ENCODE measurements at regions not wholly inside any gene's neighbourhood (a gene's known extent, or its start where the extent isn't known, plus 50 kb on each side); places are given as distances from the start of the nearest gene placed in this dataset.

DNA sequence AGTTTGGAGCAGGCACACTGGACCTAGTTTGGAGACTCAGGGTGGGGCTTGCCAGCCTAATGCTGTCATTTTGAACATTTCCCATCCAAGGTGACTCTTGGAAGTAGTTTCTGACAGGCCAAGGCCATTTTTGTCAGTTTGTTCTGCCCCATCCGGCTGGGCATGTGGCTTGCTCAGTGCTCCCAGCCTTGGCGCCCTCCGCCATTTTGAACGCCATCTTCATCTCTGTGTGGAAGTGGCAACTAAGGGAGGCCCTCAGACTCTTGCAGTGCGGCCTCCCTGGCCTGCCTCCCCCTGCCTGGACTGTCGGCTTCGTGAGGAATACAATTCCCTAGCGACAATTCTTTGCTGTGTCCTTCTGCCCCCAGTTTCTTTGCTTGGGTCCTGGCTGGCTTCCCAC is 150.6 kb upstream of the RGMA start:
- no peak for DNase-seq
- H3K36me3 Mint-ChIP-seq (ENCODE audit: low read depth), result no peaks in the 10 kb centered on the region
- H3K4me3 Mint-ChIP-seq, result no peak overlapping the region
- H3K27ac Mint-ChIP-seq, result no peak overlapping the region
- Histone ChIP-seq H3K4me1 (ENCODE audit: control insufficient read depth, insufficient read depth, low read length) (peaks cover 3% of the 10 kb centered on the region), H3K27me3 (ENCODE audit: control insufficient read depth, insufficient read depth, low read length, poor library complexity, severe bottlenecking) (no peaks in the 10 kb centered on the region), H3K9me3 (ENCODE audit: control insufficient read depth, low read length) (peaks cover 9% of the 10 kb centered on the region), H3K27ac (ENCODE audit: low read depth, low read length) (no peak overlapping the region), H3K36me3 (ENCODE audit: control insufficient read depth, insufficient read depth, low read length) (no peaks in the 10 kb centered on the region), H3K9ac (ENCODE audit: extremely low read depth, low read length, poor library complexity, severe bottlenecking) (no peak overlapping the region), H3K4me3 (ENCODE audit: low read length) (no peak overlapping the region)
- peaks cover 41% of the 10 kb centered on the region for H3K4me1 Mint-ChIP-seq
- H3K9me3 Mint-ChIP-seq, result peaks cover 18% of the 10 kb centered on the region
- H3K27me3 Mint-ChIP-seq (ENCODE audit: insufficient read depth), result peaks cover 14% of the 10 kb centered on the region
- TF ChIP-seq CTCF (conservative IDR thresholded peaks at IDR 0.05), result no peak
- WGBS, 2 experiments (ENCODE audit: insufficient coverage in 1 of 2, insufficient read length in 1 of 2), result 93% methylated on average over 8 of the region's 8 CpGs; no CpG with 5 or more reads in 1 of the 2 experiments

- WGBS, 2 experiments (ENCODE audit: insufficient coverage in 1 of 2, insufficient read length in 1 of 2), result 77 to 91% methylated on average over 6 to 8 of the region's 8 CpGs
- Mint-ChIP-seq H3K27me3 (ENCODE audit: insufficient read depth) (peaks cover 14% of the 10 kb centered on the region), H3K4me3 (no peak overlapping the region), H3K4me1 (peaks cover 43% of the 10 kb centered on the region), H3K9me3 (peaks cover 22% of the 10 kb centered on the region), H3K27ac (peak overlapping the region; percentile 75), H3K36me3 (ENCODE audit: low read depth) (peaks cover 4% of the 10 kb centered on the region)
- no peak overlapping the region for H3K9ac ChIP-seq (ENCODE audit: extremely low read depth, low read length, poor library complexity, severe bottlenecking)
- DNase-seq, result no peak
- TF ChIP-seq CTCF (conservative IDR thresholded peaks at IDR 0.05), result no peak
- H3K27me3 ChIP-seq (ENCODE audit: control insufficient read depth, insufficient read depth, low read length, poor library complexity, severe bottlenecking), result no peaks in the 10 kb centered on the region
- peaks cover 3% of the 10 kb centered on the region for H3K4me1 ChIP-seq (ENCODE audit: control insufficient read depth, insufficient read depth, low read length)
- peak overlapping the region; percentile 11 for H3K4me3 ChIP-seq (ENCODE audit: low read length)
- no peak overlapping the region for H3K27ac ChIP-seq (ENCODE audit: low read depth, low read length)
- H3K9me3 ChIP-seq (ENCODE audit: control insufficient read depth, low read length), result peaks cover 9% of the 10 kb centered on the region
- H3K36me3 ChIP-seq (ENCODE audit: control insufficient read depth, insufficient read depth, low read length), result no peaks in the 10 kb centered on the region
Observed at GRCh38 chr15:93238641-93239040, 149.6 kb upstream of the RGMA start.

GRCh38 chr15:93235926-93236780 is 147.1 kb upstream of the RGMA start:
- peaks cover 22% of the 10 kb centered on the region for H3K9me3 Mint-ChIP-seq
- no peak for DNase-seq
- no peak overlapping the region for H3K27ac ChIP-seq (ENCODE audit: low read depth, low read length)
- H3K36me3 ChIP-seq (ENCODE audit: control insufficient read depth, insufficient read depth, low read length), result peaks cover 21% of the 10 kb centered on the region
- H3K27ac Mint-ChIP-seq, result peak overlapping the region; percentile 89
- H3K27me3 Mint-ChIP-seq (ENCODE audit: insufficient read depth), result peaks cover 15% of the 10 kb centered on the region
- H3K9ac ChIP-seq (ENCODE audit: extremely low read depth, low read length, poor library complexity, severe bottlenecking), result peak overlapping the region; percentile 31
- no peak for TF ChIP-seq CTCF (conservative IDR thresholded peaks at IDR 0.05)
- H3K4me3 ChIP-seq (ENCODE audit: low read length), result peak overlapping the region; percentile 29
- H3K9me3 ChIP-seq (ENCODE audit: control insufficient read depth, low read length), result peaks cover 13% of the 10 kb centered on the region
- peaks cover 54% of the 10 kb centered on the region for H3K4me1 Mint-ChIP-seq
- no peaks in the 10 kb centered on the region for H3K27me3 ChIP-seq (ENCODE audit: control insufficient read depth, insufficient read depth, low read length, poor library complexity, severe bottlenecking)
- 82% methylated on average over 16 to 17 of the region's 17 CpGs for WGBS, 2 experiments (ENCODE audit: insufficient coverage in 1 of 2, insufficient read length in 1 of 2)
- H3K36me3 Mint-ChIP-seq (ENCODE audit: low read depth), result peaks cover 4% of the 10 kb centered on the region
- peaks cover 9% of the 10 kb centered on the region for H3K4me1 ChIP-seq (ENCODE audit: control insufficient read depth, insufficient read depth, low read length)
- peak overlapping the region; percentile 22 for H3K4me3 Mint-ChIP-seq

Data from endodermal cell (in vitro differentiated cells).